Fibroblast of skin of abdomen (primary cell): ENCODE measurements at regions not wholly inside any gene's neighbourhood (a gene's known extent, or its start where the extent isn't known, plus 50 kb on each side); places are given as distances from the start of the nearest gene placed in this dataset.
"Not testable (repeated sequence)": the region's sequence is repeated elsewhere in the genome, so short reads cannot be mapped to it uniquely, and the experiment has no call there.

Source experiments
- DNase-seq: peaks from one replicate; pipeline ENCODE4 v3.0.0-alpha.2; 2013

GRCh38 chr3:32632533-32633265 lies 52.3 kb upstream of the CNOT10 start:
- no peak for DNase-seq

GRCh38 chr3:32630266-32630665 lies 54.7 kb upstream of the CNOT10 start:
- no peak for DNase-seq

DNA sequence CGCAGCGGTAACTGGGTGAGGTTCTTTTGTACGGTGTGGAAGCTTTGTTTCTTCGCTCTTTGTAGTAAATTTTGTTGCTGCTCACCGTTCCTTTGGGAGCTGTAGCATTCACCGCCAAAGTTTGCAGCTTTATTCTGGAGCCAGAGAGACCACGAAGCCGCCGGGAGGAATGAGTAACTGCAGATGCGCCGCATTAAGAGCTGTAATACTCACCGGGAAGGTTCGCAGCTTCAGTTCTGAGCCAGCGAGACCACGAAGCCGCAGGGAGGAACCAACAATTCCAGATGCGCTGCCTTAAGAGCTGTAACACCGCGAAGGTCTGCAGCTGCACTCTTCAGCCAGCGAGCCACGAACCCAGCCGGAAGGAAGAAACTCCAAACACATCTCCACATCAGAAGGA lies 56.0 kb upstream of the DYNC1LI1 start:
- peak; percentile 38 for DNase-seq

GRCh38 chr3:32625543-32626176 lies 55.0 kb upstream of the DYNC1LI1 start:
- not testable (repeated sequence) for DNase-seq

DNA sequence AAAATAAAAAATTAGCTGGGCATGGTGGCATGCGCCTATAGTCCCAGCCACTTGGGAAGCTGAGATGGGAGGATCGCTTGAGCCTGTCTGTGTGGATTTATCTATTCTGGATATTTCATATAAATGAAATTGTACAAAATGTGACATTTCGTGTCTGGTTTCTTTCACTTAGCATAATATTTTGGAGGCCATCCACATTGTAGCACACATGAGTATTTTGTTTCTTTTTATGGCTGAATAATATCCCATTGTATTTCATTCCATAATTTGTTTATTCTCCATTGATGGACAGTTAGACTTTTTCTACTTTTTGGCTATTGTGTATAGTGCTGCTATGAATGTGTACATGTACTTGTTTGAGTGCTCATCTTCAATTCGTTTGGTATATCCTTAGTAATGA lies 52.9 kb upstream of the DYNC1LI1 start:
- DNase-seq = no peak

- no peak for DNase-seq
Measured at GRCh38 chr3:32621466-32621865, 50.8 kb upstream of the DYNC1LI1 start.

DNA sequence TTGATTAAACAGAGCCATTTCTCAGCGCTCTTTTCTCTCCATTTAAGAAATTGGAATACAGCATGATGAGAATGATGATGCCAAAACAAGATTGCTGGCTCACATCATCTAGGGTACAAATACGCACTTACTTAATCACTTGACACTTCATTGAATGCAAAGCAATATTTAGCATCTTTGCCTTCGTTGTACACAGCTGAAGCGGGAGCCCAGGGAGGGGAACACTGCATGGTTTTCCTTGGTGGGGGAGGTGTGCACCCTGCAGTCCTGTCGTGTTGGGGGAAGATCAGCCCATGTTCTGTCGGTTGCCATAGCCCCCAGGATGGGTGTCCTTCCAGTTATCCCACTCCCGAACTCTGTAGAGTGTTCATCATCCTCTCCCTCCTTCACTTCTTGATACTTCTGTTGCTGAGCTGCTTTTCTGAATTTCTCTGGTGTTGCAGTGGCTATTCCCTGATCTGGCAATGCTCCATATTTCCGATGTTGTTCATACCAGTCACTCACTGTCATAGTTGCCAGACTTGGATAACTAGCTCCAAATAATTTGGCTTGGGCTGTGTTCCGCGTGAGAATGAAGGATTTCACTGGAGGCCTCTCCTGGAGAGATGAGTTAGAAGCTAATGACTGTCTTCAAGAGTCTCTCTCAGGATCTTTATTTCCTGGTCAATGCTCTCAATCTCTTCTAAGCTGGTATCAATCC lies 50.1 kb upstream of the DYNC1LI1 start:
- no peak for DNase-seq
